ENCODE measurements at regions not wholly inside any gene's neighbourhood (a gene's known extent, or its start where the extent isn't known, plus 50 kb on each side); places are given as distances from the start of the nearest gene placed in this dataset.
A peak's percentile ranks its signal among the peaks of the same experiment; 100 is the strongest.

DNA sequence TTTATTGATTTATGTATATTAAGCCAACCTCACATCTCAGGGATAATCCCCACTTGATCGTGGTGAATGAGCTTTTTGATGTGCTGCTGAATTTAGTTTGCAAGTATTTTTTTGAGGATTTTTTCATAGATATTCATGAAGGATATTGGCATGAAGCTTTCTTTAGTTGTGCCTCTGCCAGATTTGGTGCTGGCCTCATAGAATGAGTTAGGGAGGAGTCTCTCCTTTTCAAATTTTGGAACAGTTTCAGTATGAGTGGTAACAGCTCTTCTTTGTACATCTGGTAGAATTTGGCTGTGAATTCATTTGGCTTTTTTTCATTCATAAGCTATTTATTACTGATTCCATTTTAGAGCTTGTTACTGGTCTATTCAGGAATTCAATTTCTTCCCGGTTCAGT lies 197.2 kb upstream of the NDST4 start:
- H3K9me3 ChIP-seq, result no peaks in the 10 kb centered on the region
- H3K4me3 ChIP-seq, result no peak overlapping the region
- no peaks in the 10 kb centered on the region for H3K36me3 ChIP-seq (replicated peaks)
- H3K4me1 ChIP-seq, result peaks cover 3% of the 10 kb centered on the region; the same call in 1 of the 2 replicates
- no peaks in the 10 kb centered on the region for H3K27me3 ChIP-seq (ENCODE audit: low read depth)
- DNase-seq (ENCODE audit: low spot score in 2 of 2), result peak; percentile 7 to 38
- in situ Hi-C loops (cut with MboI; ENCODE audit: low sequenced_read_pairs), result no loop called here

- no peak for DNase-seq (ENCODE audit: low spot score in 2 of 2)
- no peaks in the 10 kb centered on the region for H3K27me3 ChIP-seq (ENCODE audit: low read depth)
- H3K36me3 ChIP-seq (replicated peaks), result no peaks in the 10 kb centered on the region
- in situ Hi-C loops (cut with MboI; ENCODE audit: low sequenced_read_pairs), result no loop called here
- H3K4me3 ChIP-seq, result no peak overlapping the region
- H3K9me3 ChIP-seq, result no peaks in the 10 kb centered on the region
- no peaks in the 10 kb centered on the region for H3K4me1 ChIP-seq
Observed at GRCh38 chr4:115294717-115295116, 181.3 kb upstream of the NDST4 start.

DNA sequence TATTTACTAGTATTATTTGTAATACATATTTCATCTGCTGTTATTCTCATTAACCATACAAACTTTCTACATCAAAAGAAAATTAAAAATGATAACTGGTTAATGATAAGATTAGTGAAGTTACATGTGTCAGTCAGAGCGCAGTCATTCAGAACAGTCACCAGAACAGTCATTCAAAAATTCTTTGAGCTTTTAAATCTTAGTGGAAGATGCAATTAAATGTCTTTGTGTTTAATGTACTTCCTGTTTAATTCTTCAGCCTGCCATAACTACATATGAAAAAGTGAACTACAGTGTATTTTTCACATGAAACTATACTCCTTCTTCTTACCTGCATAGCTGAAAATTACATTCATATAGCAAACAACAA lies 179.7 kb upstream of the NDST4 start:
- H3K4me1 ChIP-seq, result no peaks in the 10 kb centered on the region
- in situ Hi-C loops (cut with MboI; ENCODE audit: low sequenced_read_pairs), result no loop called here
- H3K36me3 ChIP-seq (replicated peaks), result no peaks in the 10 kb centered on the region
- no peak for DNase-seq (ENCODE audit: low spot score in 2 of 2)
- H3K9me3 ChIP-seq, result no peaks in the 10 kb centered on the region
- no peak overlapping the region for H3K4me3 ChIP-seq
- H3K27me3 ChIP-seq (ENCODE audit: low read depth), result no peaks in the 10 kb centered on the region

- H3K4me1 ChIP-seq, result no peaks in the 10 kb centered on the region
- no peaks in the 10 kb centered on the region for H3K36me3 ChIP-seq (replicated peaks)
- H3K27me3 ChIP-seq (ENCODE audit: low read depth), result no peaks in the 10 kb centered on the region
- in situ Hi-C loops (cut with MboI; ENCODE audit: low sequenced_read_pairs), result no loop called here
- no peak for DNase-seq (ENCODE audit: low spot score in 2 of 2)
- no peak overlapping the region for H3K4me3 ChIP-seq
- no peaks in the 10 kb centered on the region for H3K9me3 ChIP-seq
Observed at GRCh38 chr4:115292320-115293092, 179.1 kb upstream of the NDST4 start.

GRCh38 chr4:115287426-115287825 lies 174.0 kb upstream of the NDST4 start:
- in situ Hi-C loops (cut with MboI; ENCODE audit: low sequenced_read_pairs), result no loop called here
- H3K9me3 ChIP-seq, result no peaks in the 10 kb centered on the region
- no peaks in the 10 kb centered on the region for H3K27me3 ChIP-seq (ENCODE audit: low read depth)
- DNase-seq (ENCODE audit: low spot score in 2 of 2), result no peak
- H3K4me1 ChIP-seq, result no peaks in the 10 kb centered on the region
- H3K36me3 ChIP-seq (replicated peaks), result no peaks in the 10 kb centered on the region
- H3K4me3 ChIP-seq, result no peak overlapping the region

- no peak for DNase-seq (ENCODE audit: low spot score in 2 of 2)
- Histone ChIP-seq H3K4me1 (no peaks in the 10 kb centered on the region), H3K27me3 (ENCODE audit: low read depth) (no peaks in the 10 kb centered on the region), H3K9me3 (no peaks in the 10 kb centered on the region), H3K36me3 (replicated peaks) (no peaks in the 10 kb centered on the region), H3K4me3 (no peak overlapping the region)
- in situ Hi-C loops (cut with MboI; ENCODE audit: low sequenced_read_pairs), result no loop called here
Observed at GRCh38 chr4:115279330-115279729, 165.9 kb upstream of the NDST4 start.

- Histone ChIP-seq H3K4me3 (no peak overlapping the region), H3K27me3 (ENCODE audit: low read depth) (no peaks in the 10 kb centered on the region), H3K4me1 (no peaks in the 10 kb centered on the region), H3K36me3 (replicated peaks) (no peaks in the 10 kb centered on the region), H3K9me3 (no peaks in the 10 kb centered on the region)
- no peak for DNase-seq (ENCODE audit: low spot score in 2 of 2)
- in situ Hi-C loops (cut with MboI; ENCODE audit: low sequenced_read_pairs), result no loop called here
Observed at GRCh38 chr4:115278830-115279229, 165.4 kb upstream of the NDST4 start.

- H3K27me3 ChIP-seq (ENCODE audit: low read depth), result no peaks in the 10 kb centered on the region
- no peaks in the 10 kb centered on the region for H3K4me1 ChIP-seq
- in situ Hi-C loops (cut with MboI; ENCODE audit: low sequenced_read_pairs), result no loop called here
- no peaks in the 10 kb centered on the region for H3K9me3 ChIP-seq
- no peak overlapping the region for H3K4me3 ChIP-seq
- no peaks in the 10 kb centered on the region for H3K36me3 ChIP-seq (replicated peaks)
- no peak for DNase-seq (ENCODE audit: low spot score in 2 of 2)
Observed at GRCh38 chr4:115275615-115276014, 162.2 kb upstream of the NDST4 start.

GRCh38 chr4:115274545-115274944 lies 161.1 kb upstream of the NDST4 start:
- H3K36me3 ChIP-seq (replicated peaks), result no peaks in the 10 kb centered on the region
- H3K4me1 ChIP-seq, result no peaks in the 10 kb centered on the region
- H3K27me3 ChIP-seq (ENCODE audit: low read depth), result no peaks in the 10 kb centered on the region
- H3K9me3 ChIP-seq, result no peaks in the 10 kb centered on the region
- in situ Hi-C loops (cut with MboI; ENCODE audit: low sequenced_read_pairs), result no loop called here
- no peak for DNase-seq (ENCODE audit: low spot score in 2 of 2)
- H3K4me3 ChIP-seq, result no peak overlapping the region

DNA sequence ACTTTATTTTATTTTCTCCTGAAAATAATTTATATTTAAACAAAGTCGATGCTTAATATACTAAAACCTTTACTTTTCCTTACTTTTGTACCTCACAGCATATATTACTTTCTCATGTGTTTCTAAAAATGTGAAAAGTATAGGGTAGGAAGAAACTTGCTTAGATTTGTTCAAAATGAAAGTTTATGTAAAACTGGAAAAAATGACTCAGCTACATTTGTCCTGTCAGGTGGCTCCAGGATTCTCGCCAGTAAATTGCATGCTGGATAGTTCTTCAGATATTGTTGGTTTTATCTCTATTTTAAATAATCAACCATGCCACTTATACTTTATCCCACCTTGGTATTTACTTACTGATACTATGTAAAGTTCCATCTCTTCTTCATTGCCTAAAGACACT lies 159.2 kb upstream of the NDST4 start:
- H3K36me3 ChIP-seq (replicated peaks), result no peaks in the 10 kb centered on the region
- DNase-seq (ENCODE audit: low spot score in 2 of 2), result no peak
- no peaks in the 10 kb centered on the region for H3K9me3 ChIP-seq
- H3K27me3 ChIP-seq (ENCODE audit: low read depth), result no peaks in the 10 kb centered on the region
- in situ Hi-C loops (cut with MboI; ENCODE audit: low sequenced_read_pairs), result no loop called here
- no peak overlapping the region for H3K4me3 ChIP-seq
- H3K4me1 ChIP-seq, result no peaks in the 10 kb centered on the region

- no peak overlapping the region for H3K4me3 ChIP-seq
- no peaks in the 10 kb centered on the region for H3K27me3 ChIP-seq (ENCODE audit: low read depth)
- H3K9me3 ChIP-seq, result no peaks in the 10 kb centered on the region
- DNase-seq (ENCODE audit: low spot score in 2 of 2), result no peak
- in situ Hi-C loops (cut with MboI; ENCODE audit: low sequenced_read_pairs), result no loop called here
- no peaks in the 10 kb centered on the region for H3K4me1 ChIP-seq
- H3K36me3 ChIP-seq (replicated peaks), result no peaks in the 10 kb centered on the region
Observed at GRCh38 chr4:115272185-115272584, 158.8 kb upstream of the NDST4 start.

DNA sequence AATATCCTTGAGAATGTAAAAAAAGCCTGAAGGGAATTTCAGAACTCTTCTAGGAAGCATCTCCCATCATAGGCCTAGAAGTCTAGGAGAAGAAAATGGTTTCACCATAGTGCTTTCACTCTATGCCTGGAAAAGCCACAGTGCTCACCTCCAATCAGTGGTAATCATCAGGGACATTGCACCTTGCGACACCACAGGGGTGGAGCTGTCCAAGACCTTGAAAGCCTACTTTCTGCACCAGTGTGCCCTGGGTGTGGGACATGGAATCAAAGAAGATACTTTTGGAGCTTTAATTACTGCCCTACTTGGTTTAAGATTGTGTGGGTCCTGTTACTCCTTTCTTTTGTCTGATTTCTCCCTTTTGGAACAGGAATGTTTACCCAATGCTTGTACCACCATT lies 146.8 kb upstream of the NDST4 start:
- in situ Hi-C loops (cut with MboI; ENCODE audit: low sequenced_read_pairs), result no loop called here
- no peak overlapping the region for H3K4me3 ChIP-seq
- H3K27me3 ChIP-seq (ENCODE audit: low read depth), result no peaks in the 10 kb centered on the region
- no peaks in the 10 kb centered on the region for H3K9me3 ChIP-seq
- DNase-seq (ENCODE audit: low spot score in 2 of 2), result no peak
- H3K36me3 ChIP-seq (replicated peaks), result no peaks in the 10 kb centered on the region
- no peaks in the 10 kb centered on the region for H3K4me1 ChIP-seq

- no peaks in the 10 kb centered on the region for H3K27me3 ChIP-seq (ENCODE audit: low read depth)
- no peaks in the 10 kb centered on the region for H3K36me3 ChIP-seq (replicated peaks)
- no peaks in the 10 kb centered on the region for H3K4me1 ChIP-seq
- no peak overlapping the region for H3K4me3 ChIP-seq
- in situ Hi-C loops (cut with MboI; ENCODE audit: low sequenced_read_pairs), result no loop called here
- no peak for DNase-seq (ENCODE audit: low spot score in 2 of 2)
- H3K9me3 ChIP-seq, result no peaks in the 10 kb centered on the region
Observed at GRCh38 chr4:115259642-115260041, 146.2 kb upstream of the NDST4 start.

- Histone ChIP-seq H3K9me3 (no peaks in the 10 kb centered on the region), H3K4me3 (no peak overlapping the region), H3K27me3 (ENCODE audit: low read depth) (no peaks in the 10 kb centered on the region), H3K4me1 (peaks cover 13% of the 10 kb centered on the region), H3K36me3 (replicated peaks) (no peaks in the 10 kb centered on the region)
- no peak for DNase-seq (ENCODE audit: low spot score in 2 of 2)
- in situ Hi-C loops (cut with MboI; ENCODE audit: low sequenced_read_pairs), result no loop called here
Observed at GRCh38 chr4:115249808-115250207, 136.4 kb upstream of the NDST4 start.
